Immature natural killer cell (primary cell): ENCODE measurements at regions not wholly inside any gene's neighbourhood (a gene's known extent, or its start where the extent isn't known, plus 50 kb on each side); places are given as distances from the start of the nearest gene placed in this dataset.

ENCODE experiments used
- DNase-seq, 3 donors: peaks; one replicate each; pipeline ENCODE4 v3.0.0; 2022; ENCODE audit warnings: mixed read lengths in 1 of 3
- H3K27ac Mint-ChIP-seq, 6 donors: one replicate each; pipeline ENCODE4 v1.8.0; 2020; ENCODE audit warnings: mixed read lengths in 6 of 6, mild to moderate bottlenecking in 5 of 6, inconsistent platforms in 4 of 6, moderate library complexity in 3 of 6
- H3K27me3 Mint-ChIP-seq, 3 donors: one replicate each; pipeline ENCODE4 v1.8.0; 2020 to 2021; ENCODE audit warnings: low read depth in 3 of 3, mild to moderate bottlenecking in 3 of 3, mixed read lengths in 3 of 3, moderate library complexity in 3 of 3, inconsistent platforms in 1 of 3
- H3K36me3 Mint-ChIP-seq, 3 donors: one replicate each; pipeline ENCODE4 v1.8.0; 2020; ENCODE audit warnings: mixed read lengths in 3 of 3, inconsistent platforms in 2 of 3, mild to moderate bottlenecking in 2 of 3
- H3K4me1 Mint-ChIP-seq, 2 donors: one replicate each; pipeline ENCODE4 v1.8.0; 2020; ENCODE audit warnings: inconsistent platforms in 2 of 2, mild to moderate bottlenecking in 2 of 2, mixed read lengths in 2 of 2, moderate library complexity in 1 of 2
- H3K4me3 Mint-ChIP-seq, 5 donors: one replicate each; pipeline ENCODE4 v1.8.0; 2020; ENCODE audit warnings: mild to moderate bottlenecking in 5 of 5, mixed read lengths in 5 of 5, inconsistent platforms in 3 of 5, moderate library complexity in 3 of 5
- H3K9me3 Mint-ChIP-seq, 6 donors: one replicate each; pipeline ENCODE4 v1.8.0; 2020; ENCODE audit warnings: mild to moderate bottlenecking in 6 of 6, mixed read lengths in 6 of 6, inconsistent platforms in 4 of 6, moderate library complexity in 3 of 6

- no peaks in the 10 kb centered on the region for H3K4me1 Mint-ChIP-seq
- no peak overlapping the region for H3K4me3 Mint-ChIP-seq
- no peak overlapping the region for H3K27ac Mint-ChIP-seq
- H3K36me3 Mint-ChIP-seq: no peaks in the 10 kb centered on the region
- H3K9me3 Mint-ChIP-seq: no peaks in the 10 kb centered on the region
- no peak for DNase-seq
- H3K27me3 Mint-ChIP-seq: peaks cover 0 to 3% (median 2%) of the 10 kb centered on the region in 3 donors
Measured at GRCh38 chr3:150170852-150171520, 200.3 kb upstream of the PFN2 start.

GRCh38 chr3:150169330-150169940 lies 198.7 kb upstream of the PFN2 start:
- no peak overlapping the region for H3K27ac Mint-ChIP-seq
- H3K9me3 Mint-ChIP-seq: no peaks in the 10 kb centered on the region
- no peaks in the 10 kb centered on the region for H3K36me3 Mint-ChIP-seq
- no peaks in the 10 kb centered on the region for H3K4me1 Mint-ChIP-seq
- no peak for DNase-seq
- H3K4me3 Mint-ChIP-seq: no peak overlapping the region
- peaks cover 0 to 3% (median 0%) of the 10 kb centered on the region in 3 donors for H3K27me3 Mint-ChIP-seq

GRCh38 chr3:150168698-150169097 lies 198.0 kb upstream of the PFN2 start:
- H3K27me3 Mint-ChIP-seq: peaks cover 0 to 3% (median 0%) of the 10 kb centered on the region in 3 donors
- H3K4me1 Mint-ChIP-seq: no peaks in the 10 kb centered on the region
- H3K9me3 Mint-ChIP-seq: no peaks in the 10 kb centered on the region
- no peak overlapping the region for H3K4me3 Mint-ChIP-seq
- no peaks in the 10 kb centered on the region for H3K36me3 Mint-ChIP-seq
- H3K27ac Mint-ChIP-seq: no peak overlapping the region
- no peak for DNase-seq

GRCh38 chr3:150165396-150166094 lies 194.8 kb upstream of the PFN2 start:
- no peak for DNase-seq
- peaks cover 0 to 2% (median 0%) of the 10 kb centered on the region in 3 donors for H3K27me3 Mint-ChIP-seq
- no peak overlapping the region for H3K27ac Mint-ChIP-seq
- H3K36me3 Mint-ChIP-seq: no peaks in the 10 kb centered on the region
- no peaks in the 10 kb centered on the region for H3K9me3 Mint-ChIP-seq
- no peak overlapping the region for H3K4me3 Mint-ChIP-seq
- H3K4me1 Mint-ChIP-seq: no peaks in the 10 kb centered on the region

- Mint-ChIP-seq H3K27me3 (peaks cover 2 to 7% (median 3%) of the 10 kb centered on the region in 3 donors), H3K27ac (no peak overlapping the region), H3K4me1 (no peaks in the 10 kb centered on the region), H3K36me3 (no peaks in the 10 kb centered on the region), H3K9me3 (peaks cover 0 to 8% (median 0%) of the 10 kb centered on the region in 6 donors), H3K4me3 (no peak overlapping the region)
- DNase-seq: no peak
Measured at GRCh38 chr3:150161011-150161410, 190.3 kb upstream of the PFN2 start.

GRCh38 chr3:150158943-150159625 lies 188.4 kb upstream of the PFN2 start:
- H3K4me3 Mint-ChIP-seq: no peak overlapping the region

GRCh38 chr3:150152567-150152966 lies 181.9 kb upstream of the PFN2 start:
- Mint-ChIP-seq H3K27me3 (peaks cover 4% of the 10 kb centered on the region in 3 donors), H3K9me3 (peaks cover 0 to 5% (median 0%) of the 10 kb centered on the region in 6 donors), H3K36me3 (no peaks in the 10 kb centered on the region), H3K4me3 (no peak overlapping the region), H3K27ac (no peak overlapping the region), H3K4me1 (no peaks in the 10 kb centered on the region)
- DNase-seq: no peak

More at GRCh38 chr3:150158943-150159625, 188.4 kb upstream of the PFN2 start:
- Mint-ChIP-seq H3K36me3 (no peaks in the 10 kb centered on the region), H3K27me3 (peaks cover 2 to 9% (median 3%) of the 10 kb centered on the region in 3 donors), H3K4me1 (no peaks in the 10 kb centered on the region), H3K9me3 (peaks cover 0 to 8% (median 0%) of the 10 kb centered on the region in 6 donors), H3K27ac (no peak overlapping the region)
- DNase-seq: no peak

GRCh38 chr3:150150633-150151032 lies 179.9 kb upstream of the PFN2 start:
- Mint-ChIP-seq H3K4me1 (peaks cover 0 to 1% of the 10 kb centered on the region in 2 donors), H3K27me3 (peaks cover 4 to 6% (median 4%) of the 10 kb centered on the region in 3 donors), H3K9me3 (no peaks in the 10 kb centered on the region), H3K27ac (no peak overlapping the region), H3K36me3 (no peaks in the 10 kb centered on the region), H3K4me3 (no peak overlapping the region)
- no peak for DNase-seq

GRCh38 chr3:150149651-150150051 lies 179.0 kb upstream of the PFN2 start:
- H3K4me1 Mint-ChIP-seq: peaks cover 0 to 1% of the 10 kb centered on the region in 2 donors
- no peak for DNase-seq
- no peaks in the 10 kb centered on the region for H3K36me3 Mint-ChIP-seq
- no peak overlapping the region for H3K4me3 Mint-ChIP-seq
- no peak overlapping the region for H3K27ac Mint-ChIP-seq
- H3K9me3 Mint-ChIP-seq: no peaks in the 10 kb centered on the region
- H3K27me3 Mint-ChIP-seq: peaks cover 3 to 6% (median 4%) of the 10 kb centered on the region in 3 donors

- Mint-ChIP-seq H3K9me3 (no peaks in the 10 kb centered on the region), H3K4me3 (no peak overlapping the region), H3K27ac (no peak overlapping the region), H3K36me3 (no peaks in the 10 kb centered on the region), H3K4me1 (peaks cover 0 to 1% of the 10 kb centered on the region in 2 donors), H3K27me3 (peaks cover 2 to 6% (median 6%) of the 10 kb centered on the region in 3 donors)
- DNase-seq: no peak
Measured at GRCh38 chr3:150148227-150148626, 177.5 kb upstream of the PFN2 start.

GRCh38 chr3:150147776-150148175 lies 177.1 kb upstream of the PFN2 start:
- no peak overlapping the region for H3K27ac Mint-ChIP-seq

GRCh38 chr3:150146991-150147761 lies 176.5 kb upstream of the PFN2 start:
- DNase-seq: no peak
- Mint-ChIP-seq H3K4me3 (no peak overlapping the region), H3K27me3 (peaks cover 2 to 6% (median 3%) of the 10 kb centered on the region in 3 donors), H3K4me1 (peaks cover 0 to 1% of the 10 kb centered on the region in 2 donors), H3K36me3 (no peaks in the 10 kb centered on the region), H3K27ac (no peak overlapping the region), H3K9me3 (no peaks in the 10 kb centered on the region)

More at GRCh38 chr3:150147776-150148175, 177.1 kb upstream of the PFN2 start:
- peaks cover 2 to 6% (median 4%) of the 10 kb centered on the region in 3 donors for H3K27me3 Mint-ChIP-seq
- peaks cover 0 to 1% of the 10 kb centered on the region in 2 donors for H3K4me1 Mint-ChIP-seq
- H3K4me3 Mint-ChIP-seq: no peak overlapping the region
- no peak for DNase-seq
- no peaks in the 10 kb centered on the region for H3K9me3 Mint-ChIP-seq
- H3K36me3 Mint-ChIP-seq: no peaks in the 10 kb centered on the region

GRCh38 chr3:150145659-150146058 lies 175.0 kb upstream of the PFN2 start:
- H3K27ac Mint-ChIP-seq: no peak overlapping the region
- no peaks in the 10 kb centered on the region for H3K9me3 Mint-ChIP-seq
- DNase-seq: no peak
- no peak overlapping the region for H3K4me3 Mint-ChIP-seq
- H3K36me3 Mint-ChIP-seq: no peaks in the 10 kb centered on the region
- H3K4me1 Mint-ChIP-seq: peaks cover 0 to 1% of the 10 kb centered on the region in 2 donors
- H3K27me3 Mint-ChIP-seq: peaks cover 2 to 5% (median 2%) of the 10 kb centered on the region in 3 donors
